HG03575 (cell line): ENCODE measurements at regions not wholly inside any gene's neighbourhood (a gene's known extent, or its start where the extent isn't known, plus 50 kb on each side); places are given as distances from the start of the nearest gene placed in this dataset.

ENCODE experiments used
- ATAC-seq: cut with Tn5 transposase; IDR thresholded peaks from one replicate; pipeline ENCODE4 v1.9.1; 2021; ENCODE audit not compliant: unreplicated experiment, insufficient number of reproducible peaks, low FRiP score; ENCODE audit errors: extremely low read depth

DNA sequence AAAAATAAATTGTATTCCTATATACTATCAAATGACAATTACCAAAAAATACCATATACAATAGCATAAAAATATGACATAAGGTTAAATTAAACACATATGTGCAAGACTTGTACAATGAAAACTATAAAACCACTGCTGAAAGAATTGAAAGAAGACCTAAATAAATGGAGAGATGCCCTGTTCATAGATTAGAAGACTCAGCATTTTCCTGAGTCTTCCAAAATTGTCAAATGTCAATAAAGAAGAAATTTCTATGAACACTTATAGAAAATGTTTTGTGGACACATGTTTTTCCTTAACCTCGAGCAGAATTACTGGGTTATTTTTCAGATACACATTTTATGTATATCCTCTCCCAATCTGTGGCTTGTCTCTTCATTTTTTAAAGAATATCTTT, 103.1 kb upstream of the DCLK2 start:
- ATAC-seq: no peak

DNA sequence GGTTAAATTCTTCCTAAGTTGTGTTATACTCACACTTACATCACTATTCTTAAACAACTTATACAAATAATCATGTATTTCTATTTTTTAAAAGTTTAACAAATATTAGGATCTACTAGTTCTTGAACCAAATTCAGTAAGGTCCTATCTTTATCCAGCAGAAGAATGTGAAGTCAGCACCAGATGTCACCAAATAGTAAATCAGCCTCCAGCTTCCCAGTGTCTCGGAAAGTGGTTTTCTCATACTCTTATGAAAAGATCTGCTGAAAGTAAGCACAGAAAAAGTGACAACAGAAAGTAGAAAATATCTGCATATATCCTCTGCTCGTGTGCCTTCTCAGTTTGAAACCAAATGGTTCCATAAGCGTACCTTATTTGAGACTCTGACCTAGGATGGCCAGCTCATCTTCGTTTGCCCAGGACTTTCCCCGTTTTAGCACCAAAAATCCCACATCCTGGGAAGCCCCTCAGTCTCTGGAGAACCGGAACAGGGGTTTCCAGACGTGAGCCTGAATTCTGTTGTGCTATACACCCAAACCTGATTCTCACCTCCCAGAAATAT, 98.0 kb upstream of the DCLK2 start:
- no peak for ATAC-seq

DNA sequence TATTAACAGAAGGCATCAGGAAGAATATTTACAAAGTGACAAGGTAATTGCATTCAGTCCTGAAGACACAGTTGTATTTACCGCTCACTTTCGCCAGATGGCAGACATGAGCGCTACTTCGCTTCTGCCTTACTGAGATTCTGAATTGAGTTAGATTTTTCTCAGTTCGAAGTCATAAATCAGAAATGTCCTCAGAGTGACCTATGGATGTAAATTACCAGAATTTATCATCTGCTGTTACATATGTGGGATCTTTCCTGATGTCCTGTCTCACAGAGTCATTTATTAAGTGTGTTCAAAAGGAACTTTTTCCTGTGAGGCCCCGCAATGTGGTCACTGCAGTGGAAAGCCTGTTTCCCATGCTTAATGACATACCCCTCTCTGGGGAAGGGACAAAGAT, 97.3 kb upstream of the DCLK2 start:
- peak; percentile 67 for ATAC-seq

GRCh38 chr4:149983401-149983800, 94.8 kb upstream of the DCLK2 start:
- no peak for ATAC-seq

DNA sequence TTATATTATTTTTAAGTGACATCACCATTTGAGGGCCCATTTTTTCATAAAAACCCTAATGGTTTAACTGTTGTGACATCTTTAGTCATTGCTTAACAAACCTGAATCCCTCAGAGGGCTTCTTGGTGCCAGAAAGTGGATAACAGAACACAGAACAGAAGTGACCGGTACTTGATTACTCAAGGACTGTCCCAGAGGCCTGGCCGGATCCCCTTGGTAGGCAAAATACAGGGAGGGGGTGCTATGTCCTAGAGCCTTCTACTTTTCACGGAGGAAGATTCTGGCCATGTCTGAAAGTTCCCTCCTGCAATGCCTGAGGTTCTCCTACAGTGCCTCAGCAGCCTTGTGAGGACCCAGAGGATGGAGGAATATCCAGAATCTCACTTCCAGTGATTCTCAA, 94.3 kb upstream of the DCLK2 start:
- no peak for ATAC-seq

- no peak for ATAC-seq
Observed at GRCh38 chr4:149985981-149986380, 92.3 kb upstream of the DCLK2 start.

GRCh38 chr4:149986917-149987316, 91.3 kb upstream of the DCLK2 start:
- no peak for ATAC-seq

GRCh38 chr4:149987330-149988086, 90.7 kb upstream of the DCLK2 start:
- ATAC-seq: no peak

DNA sequence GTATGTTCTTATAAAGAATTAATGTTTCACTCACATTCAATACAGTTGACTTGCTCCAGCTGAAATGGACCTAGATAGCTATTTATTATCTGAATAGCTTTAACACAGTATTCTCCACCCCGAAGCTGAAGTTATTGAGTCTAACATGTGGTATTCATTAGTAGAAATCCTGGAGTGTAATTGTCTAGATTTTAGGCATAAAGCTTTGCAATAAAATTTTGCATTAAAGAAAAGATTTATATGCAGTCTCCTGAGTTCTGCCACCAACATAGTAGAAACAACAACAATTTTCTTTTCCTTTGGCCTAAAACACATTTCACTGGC, 90.2 kb upstream of the DCLK2 start:
- no peak for ATAC-seq

DNA sequence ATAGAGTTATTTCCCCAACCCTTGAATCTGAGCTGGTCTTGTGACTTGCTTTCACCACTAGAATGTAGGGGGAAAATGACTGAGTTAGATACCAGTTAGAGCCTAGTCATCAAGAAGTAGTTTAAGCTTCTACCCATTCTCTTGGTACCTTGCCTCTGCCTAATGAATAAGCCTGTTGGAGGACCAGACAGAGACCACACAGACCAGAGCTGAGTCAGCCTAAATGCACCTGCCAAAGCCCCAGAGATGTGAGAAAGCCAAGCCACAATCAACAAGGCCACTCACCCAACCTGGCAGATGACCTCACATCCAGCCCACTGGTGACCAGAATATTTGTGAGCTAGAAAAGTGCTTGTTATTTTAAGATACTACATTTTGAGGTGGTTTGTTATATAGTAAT, 85.2 kb upstream of the DCLK2 start:
- no peak for ATAC-seq

DNA sequence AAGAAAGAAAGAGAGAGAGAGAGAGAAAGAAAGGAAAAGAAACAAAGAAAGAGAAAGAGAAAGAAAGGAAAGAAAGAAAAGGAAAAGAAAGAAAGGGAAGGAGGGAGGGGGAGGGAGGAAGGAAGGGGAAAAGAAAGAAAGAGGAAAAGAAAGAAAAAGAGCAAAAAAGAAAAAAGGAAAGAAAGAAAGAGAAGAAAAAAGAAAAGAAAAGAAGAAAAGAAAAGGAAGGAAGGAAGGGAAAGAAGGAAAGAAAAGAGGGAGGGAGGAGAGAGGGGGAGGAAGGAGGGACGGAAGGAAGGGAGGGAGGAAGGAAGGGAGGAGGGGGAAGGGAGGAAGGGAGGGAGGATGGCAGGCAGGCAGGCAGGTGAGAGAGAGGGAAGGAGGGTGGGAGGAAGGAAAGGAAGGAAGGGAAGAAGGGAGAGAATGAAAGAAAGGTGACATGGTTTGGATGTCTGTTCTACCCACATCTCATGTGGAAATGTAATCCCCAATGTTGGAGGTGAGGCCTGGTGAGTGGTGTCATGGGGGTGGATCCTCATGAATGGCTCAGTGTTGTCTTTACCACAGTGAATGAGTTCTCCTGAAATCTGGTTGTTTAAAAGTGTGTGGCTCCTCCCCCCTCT, 83.0 kb upstream of the DCLK2 start:
- no peak for ATAC-seq

- ATAC-seq: no peak
Observed at GRCh38 chr4:149997881-149998421, 80.3 kb upstream of the DCLK2 start.

GRCh38 chr4:149999485-150000074, 78.7 kb upstream of the DCLK2 start:
- no peak for ATAC-seq

DNA sequence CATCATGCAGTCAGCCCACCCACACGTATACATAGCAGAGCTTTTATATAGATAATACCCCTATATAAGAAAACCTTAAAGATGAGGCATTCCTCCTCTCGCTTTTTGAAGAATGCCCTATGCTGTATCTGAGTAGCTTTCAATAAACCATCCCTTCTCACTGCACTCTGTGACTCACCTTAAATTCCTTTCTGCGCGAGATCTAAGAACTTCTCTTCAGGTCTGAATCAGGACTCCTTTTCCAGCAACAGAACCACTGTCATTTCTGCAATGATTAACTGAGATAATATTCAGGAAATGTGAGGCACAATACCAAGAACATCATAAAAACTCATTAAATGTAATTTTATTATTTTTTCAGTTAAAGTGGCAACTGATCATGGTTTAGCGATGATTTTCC, 76.4 kb upstream of the DCLK2 start:
- no peak for ATAC-seq

DNA sequence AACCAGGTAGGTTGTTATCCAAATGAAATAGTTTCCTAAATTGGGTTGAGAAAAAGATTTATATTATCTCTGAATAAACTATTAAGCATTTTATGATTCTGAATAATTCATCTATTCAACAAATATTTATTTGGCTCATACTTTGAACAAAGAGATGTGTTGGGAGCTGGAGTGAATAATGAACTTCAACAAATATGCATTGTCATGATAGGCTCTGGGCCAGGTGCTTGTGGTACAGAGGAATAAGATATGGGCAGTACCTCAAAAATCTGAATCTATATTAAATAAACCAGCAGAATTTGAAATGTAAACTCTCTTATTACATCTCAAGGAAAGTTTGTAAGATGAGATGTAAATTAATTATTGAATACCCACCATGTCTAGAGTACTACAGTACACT, 75.7 kb upstream of the DCLK2 start:
- ATAC-seq: no peak

DNA sequence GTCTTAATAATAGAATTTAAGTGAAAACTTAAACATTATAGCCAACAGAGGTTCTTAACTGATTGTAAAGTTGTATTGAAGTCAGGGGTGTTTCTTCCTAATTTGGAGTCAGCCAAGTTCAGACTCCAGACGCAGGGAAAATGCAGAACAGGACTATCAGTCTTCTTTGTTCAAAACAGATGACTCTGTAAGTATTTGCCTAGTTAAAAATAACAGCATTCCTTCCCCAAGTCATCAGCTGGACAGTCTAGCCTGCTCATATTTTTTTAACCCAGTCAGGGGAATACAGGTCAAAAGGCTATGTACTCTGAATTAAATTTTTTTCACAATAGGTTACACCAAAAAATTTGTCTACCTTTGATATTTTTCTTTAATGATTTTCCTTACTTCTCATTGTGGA, 73.8 kb upstream of the DCLK2 start:
- ATAC-seq: no peak

- no peak for ATAC-seq
Observed at GRCh38 chr4:150005537-150005936, 72.7 kb upstream of the DCLK2 start.

GRCh38 chr4:150006197-150006596, 72.0 kb upstream of the DCLK2 start:
- ATAC-seq: no peak

GRCh38 chr4:150007512-150007911, 70.7 kb upstream of the DCLK2 start:
- ATAC-seq: no peak

GRCh38 chr4:150008546-150008945, 69.7 kb upstream of the DCLK2 start:
- no peak for ATAC-seq
